PC-3 (cell line): ENCODE measurements at regions not wholly inside any gene's neighbourhood (a gene's known extent, or its start where the extent isn't known, plus 50 kb on each side); places are given as distances from the start of the nearest gene placed in this dataset.

Experiments used
- EZH2 ChIP-seq: fragments of 300-600 bp; sonication (generic); IDR thresholded peaks from one replicate; pipeline ENCODE4 v1.6.1; 2017; ENCODE audit warnings: antibody characterized with exemption, mild to moderate bottlenecking, low read length; ENCODE audit not compliant: unreplicated experiment
- TF ChIP-seq, protein P1 (sequence below): fragments of 300-600 bp; sonication (generic); conservative IDR thresholded peaks from 2 replicates; pipeline ENCODE4 v1.5.1; 2017; ENCODE audit warnings: antibody characterized with exemption, low read depth, mild to moderate bottlenecking, low read length

GRCh38 chr18:78563110-78563509, 416.5 kb upstream of the SALL3 start:
- TF ChIP-seq, protein P1, sequence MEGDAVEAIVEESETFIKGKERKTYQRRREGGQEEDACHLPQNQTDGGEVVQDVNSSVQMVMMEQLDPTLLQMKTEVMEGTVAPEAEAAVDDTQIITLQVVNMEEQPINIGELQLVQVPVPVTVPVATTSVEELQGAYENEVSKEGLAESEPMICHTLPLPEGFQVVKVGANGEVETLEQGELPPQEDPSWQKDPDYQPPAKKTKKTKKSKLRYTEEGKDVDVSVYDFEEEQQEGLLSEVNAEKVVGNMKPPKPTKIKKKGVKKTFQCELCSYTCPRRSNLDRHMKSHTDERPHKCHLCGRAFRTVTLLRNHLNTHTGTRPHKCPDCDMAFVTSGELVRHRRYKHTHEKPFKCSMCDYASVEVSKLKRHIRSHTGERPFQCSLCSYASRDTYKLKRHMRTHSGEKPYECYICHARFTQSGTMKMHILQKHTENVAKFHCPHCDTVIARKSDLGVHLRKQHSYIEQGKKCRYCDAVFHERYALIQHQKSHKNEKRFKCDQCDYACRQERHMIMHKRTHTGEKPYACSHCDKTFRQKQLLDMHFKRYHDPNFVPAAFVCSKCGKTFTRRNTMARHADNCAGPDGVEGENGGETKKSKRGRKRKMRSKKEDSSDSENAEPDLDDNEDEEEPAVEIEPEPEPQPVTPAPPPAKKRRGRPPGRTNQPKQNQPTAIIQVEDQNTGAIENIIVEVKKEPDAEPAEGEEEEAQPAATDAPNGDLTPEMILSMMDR, result no peak
- no peak for TF ChIP-seq EZH2
